ENCODE measurements at regions not wholly inside any gene's neighbourhood (a gene's known extent, or its start where the extent isn't known, plus 50 kb on each side); places are given as distances from the start of the nearest gene placed in this dataset.
A peak's percentile ranks its signal among the peaks of the same experiment; 100 is the strongest.
"Not testable (repeated sequence)": the region's sequence is repeated elsewhere in the genome, so short reads cannot be mapped to it uniquely, and the experiment has no call there.

GRCh38 chr12:124070394-124071074 lies 97.5 kb downstream of the ZNF664 start:
- H3K9me3 Mint-ChIP-seq; ATAC-seq (replicated peaks); H3K36me3 Mint-ChIP-seq (ENCODE audit: insufficient read depth); H3K4me3 Mint-ChIP-seq; H3K27ac Mint-ChIP-seq; DNase-seq: not testable (repeated sequence)
- Mint-ChIP-seq H3K27me3 (peaks cover 14 to 45% of the 10 kb centered on the region in 2 donors), H3K4me1 (ENCODE audit: low read depth in 2 of 2) (peaks cover 10 to 11% of the 10 kb centered on the region in 2 donors)

GRCh38 chr12:124071075-124071443 lies 98.0 kb downstream of the ZNF664 start:
- H3K36me3 Mint-ChIP-seq (ENCODE audit: insufficient read depth): no peaks in the 10 kb centered on the region

GRCh38 chr12:124073356-124074035 lies 100.5 kb downstream of the ZNF664 start:
- Mint-ChIP-seq H3K27ac (peak overlapping the region in 1 of 2 donors; percentile 47), H3K9me3 (no peaks in the 10 kb centered on the region), H3K4me1 (ENCODE audit: low read depth in 2 of 2) (peaks cover 10 to 11% of the 10 kb centered on the region in 2 donors), H3K4me3 (no peak overlapping the region), H3K36me3 (ENCODE audit: insufficient read depth) (no peaks in the 10 kb centered on the region), H3K27me3 (peaks cover 14 to 45% of the 10 kb centered on the region in 2 donors)
- no peak for DNase-seq
- ATAC-seq (replicated peaks): no peak

More at GRCh38 chr12:124071075-124071443, 98.0 kb downstream of the ZNF664 start:
- H3K9me3 Mint-ChIP-seq: no peaks in the 10 kb centered on the region
- H3K4me3 Mint-ChIP-seq: no peak overlapping the region
- DNase-seq: no peak
- H3K27me3 Mint-ChIP-seq: peaks cover 14 to 45% of the 10 kb centered on the region in 2 donors
- peaks cover 10 to 11% of the 10 kb centered on the region in 2 donors for H3K4me1 Mint-ChIP-seq (ENCODE audit: low read depth in 2 of 2)
- no peak overlapping the region for H3K27ac Mint-ChIP-seq
- ATAC-seq (replicated peaks): no peak

GRCh38 chr12:124075841-124076240 lies 102.8 kb downstream of the ZNF664 start:
- peaks cover 10 to 11% of the 10 kb centered on the region in 2 donors for H3K4me1 Mint-ChIP-seq (ENCODE audit: low read depth in 2 of 2)
- no peaks in the 10 kb centered on the region for H3K9me3 Mint-ChIP-seq
- DNase-seq (no peak), ATAC-seq (replicated peaks) (no peak)
- H3K36me3 Mint-ChIP-seq (ENCODE audit: insufficient read depth): no peaks in the 10 kb centered on the region
- peaks cover 14 to 44% of the 10 kb centered on the region in 2 donors for H3K27me3 Mint-ChIP-seq
- H3K27ac Mint-ChIP-seq: no peak overlapping the region
- H3K4me3 Mint-ChIP-seq: no peak overlapping the region

- no peaks in the 10 kb centered on the region for H3K9me3 Mint-ChIP-seq
- H3K27ac Mint-ChIP-seq: no peak overlapping the region
- ATAC-seq (replicated peaks) (no peak), DNase-seq (no peak)
- H3K27me3 Mint-ChIP-seq: peaks cover 14 to 26% of the 10 kb centered on the region in 2 donors
- H3K4me3 Mint-ChIP-seq: no peak overlapping the region
- no peaks in the 10 kb centered on the region for H3K36me3 Mint-ChIP-seq (ENCODE audit: insufficient read depth)
- peaks cover 10 to 11% of the 10 kb centered on the region in 2 donors for H3K4me1 Mint-ChIP-seq (ENCODE audit: low read depth in 2 of 2)
Measured at GRCh38 chr12:124077701-124078100, 104.7 kb downstream of the ZNF664 start.

- no peaks in the 10 kb centered on the region for H3K9me3 Mint-ChIP-seq
- H3K27me3 Mint-ChIP-seq: peaks cover 3 to 15% of the 10 kb centered on the region in 2 donors
- H3K27ac Mint-ChIP-seq: no peak overlapping the region
- ATAC-seq (replicated peaks): no peak
- no peaks in the 10 kb centered on the region for H3K36me3 Mint-ChIP-seq (ENCODE audit: insufficient read depth)
- peaks cover 0 to 2% of the 10 kb centered on the region in 2 donors for H3K4me1 Mint-ChIP-seq (ENCODE audit: low read depth in 2 of 2)
- H3K4me3 Mint-ChIP-seq: no peak overlapping the region
- no peak for DNase-seq
Measured at GRCh38 chr12:124078800-124079199, 105.8 kb downstream of the ZNF664 start.

- no peak for ATAC-seq (replicated peaks)
- no peaks in the 10 kb centered on the region for H3K36me3 Mint-ChIP-seq (ENCODE audit: insufficient read depth)
- H3K4me1 Mint-ChIP-seq (ENCODE audit: low read depth in 2 of 2): peaks cover 0 to 3% of the 10 kb centered on the region in 2 donors
- H3K4me3 Mint-ChIP-seq: no peak overlapping the region
- no peak for DNase-seq
- peaks cover 0 to 15% of the 10 kb centered on the region in 2 donors for H3K27me3 Mint-ChIP-seq
- H3K27ac Mint-ChIP-seq: no peak overlapping the region
- no peaks in the 10 kb centered on the region for H3K9me3 Mint-ChIP-seq
Measured at GRCh38 chr12:124080649-124081048, 107.6 kb downstream of the ZNF664 start.

- Mint-ChIP-seq H3K36me3 (ENCODE audit: insufficient read depth) (no peaks in the 10 kb centered on the region), H3K27ac (no peak overlapping the region), H3K9me3 (no peaks in the 10 kb centered on the region), H3K27me3 (peaks cover 0 to 22% of the 10 kb centered on the region in 2 donors), H3K4me1 (ENCODE audit: low read depth in 2 of 2) (peaks cover 0 to 3% of the 10 kb centered on the region in 2 donors), H3K4me3 (no peak overlapping the region)
- ATAC-seq (replicated peaks): no peak
- no peak for DNase-seq
Measured at GRCh38 chr12:124082012-124082411, 109.0 kb downstream of the ZNF664 start.

- Mint-ChIP-seq H3K4me1 (ENCODE audit: low read depth in 2 of 2) (peaks cover 0 to 3% of the 10 kb centered on the region in 2 donors), H3K4me3 (no peak overlapping the region), H3K27me3 (peaks cover 0 to 22% of the 10 kb centered on the region in 2 donors), H3K9me3 (no peaks in the 10 kb centered on the region), H3K27ac (no peak overlapping the region), H3K36me3 (ENCODE audit: insufficient read depth) (no peaks in the 10 kb centered on the region)
- DNase-seq (no peak), ATAC-seq (replicated peaks) (no peak)
Measured at GRCh38 chr12:124082687-124083086, 109.7 kb downstream of the ZNF664 start.

GRCh38 chr12:124083708-124084107 lies 110.7 kb downstream of the ZNF664 start:
- no peak for DNase-seq
- no peak overlapping the region for H3K27ac Mint-ChIP-seq

GRCh38 chr12:124085419-124086296 lies 112.6 kb downstream of the ZNF664 start:
- DNase-seq (no peak), ATAC-seq (replicated peaks) (no peak)
- Mint-ChIP-seq H3K4me1 (ENCODE audit: low read depth in 2 of 2) (peaks cover 0 to 3% of the 10 kb centered on the region in 2 donors), H3K27me3 (peaks cover 0 to 22% of the 10 kb centered on the region in 2 donors), H3K4me3 (no peak overlapping the region), H3K27ac (no peak overlapping the region), H3K9me3 (no peaks in the 10 kb centered on the region), H3K36me3 (ENCODE audit: insufficient read depth) (no peaks in the 10 kb centered on the region)

More at GRCh38 chr12:124083708-124084107, 110.7 kb downstream of the ZNF664 start:
- Mint-ChIP-seq H3K36me3 (ENCODE audit: insufficient read depth) (no peaks in the 10 kb centered on the region), H3K4me3 (no peak overlapping the region), H3K27me3 (peaks cover 0 to 22% of the 10 kb centered on the region in 2 donors), H3K9me3 (no peaks in the 10 kb centered on the region), H3K4me1 (ENCODE audit: low read depth in 2 of 2) (peaks cover 0 to 3% of the 10 kb centered on the region in 2 donors)
- no peak for ATAC-seq (replicated peaks)

GRCh38 chr12:124086299-124086898 lies 113.4 kb downstream of the ZNF664 start:
- Mint-ChIP-seq H3K27ac (no peak overlapping the region), H3K4me1 (ENCODE audit: low read depth in 2 of 2) (peaks cover 0 to 3% of the 10 kb centered on the region in 2 donors), H3K36me3 (ENCODE audit: insufficient read depth) (no peaks in the 10 kb centered on the region), H3K4me3 (no peak overlapping the region), H3K9me3 (no peaks in the 10 kb centered on the region), H3K27me3 (peaks cover 0 to 22% of the 10 kb centered on the region in 2 donors)
- ATAC-seq (replicated peaks): no peak
- DNase-seq: no peak

Data from effector memory CD8-positive, alpha-beta T cell (primary cell).